ENCODE measurements at regions not wholly inside any gene's neighbourhood (a gene's known extent, or its start where the extent isn't known, plus 50 kb on each side); places are given as distances from the start of the nearest gene placed in this dataset.

DNA sequence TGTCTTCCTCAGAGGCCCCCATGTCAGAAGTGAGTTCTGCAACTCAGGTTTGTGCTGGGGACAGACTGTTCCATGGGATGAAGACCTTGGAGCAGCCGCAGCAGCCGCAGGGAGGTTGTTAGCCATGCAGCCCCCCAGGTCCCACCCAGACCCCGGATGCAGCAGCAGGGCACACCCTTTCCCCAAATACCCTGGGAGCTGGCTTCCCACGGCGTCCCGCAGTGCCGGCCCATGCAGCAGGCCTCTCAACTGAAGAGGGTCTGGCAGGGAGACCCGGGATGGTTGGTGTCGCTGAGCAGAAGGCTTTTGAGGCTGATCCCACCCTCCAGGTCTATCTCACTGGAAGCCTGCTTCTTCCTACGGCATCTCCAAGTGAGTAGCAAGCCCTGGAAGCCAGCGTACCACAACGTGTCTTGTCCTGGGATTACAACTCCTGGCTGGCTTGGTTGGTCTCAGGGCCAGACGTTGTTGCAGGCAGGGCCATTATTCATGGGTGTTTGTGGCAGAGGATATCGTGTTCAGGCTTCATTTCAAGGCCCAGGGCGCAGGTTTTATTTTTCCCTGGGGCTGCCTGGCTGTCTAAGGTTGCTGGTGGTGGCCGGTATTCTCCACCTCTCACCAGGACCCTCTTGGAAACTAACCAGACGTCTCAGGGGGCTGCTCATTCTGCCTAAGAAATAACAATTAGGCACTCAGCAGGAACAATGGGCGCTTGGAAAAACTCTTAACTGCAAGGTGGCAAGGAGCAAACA is 223.2 kb downstream of the C16orf95 start:
- Mint-ChIP-seq H3K27me3 (peaks cover 4% of the 10 kb centered on the region in 2 donors), H3K27ac (no peak overlapping the region), H3K9me3 (no peaks in the 10 kb centered on the region), H3K36me3 (no peaks in the 10 kb centered on the region), H3K4me3 (no peak overlapping the region), H3K4me1 (no peaks in the 10 kb centered on the region)
- H3K27me3 ChIP-seq (ENCODE audit: insufficient read depth, low read length): no peaks in the 10 kb centered on the region
- no peak overlapping the region for H3K27ac ChIP-seq (ENCODE audit: low read depth, low read length)
- H3K9me3 ChIP-seq (ENCODE audit: control insufficient read depth in 1 of 2, low read length in 2 of 2): no peaks in the 10 kb centered on the region
- DNase-seq: no peak
- ChIA-PET POLR2A (ENCODE audit: partially characterized antibody) (no interaction called here), CTCF (ENCODE audit: partially characterized antibody) (no interaction called here)
- H3K4me1 ChIP-seq (ENCODE audit: insufficient read depth, low read length): no peaks in the 10 kb centered on the region
- intact Hi-C loops (cut with micrococcal nuclease): no loop called here
- H3K36me3 ChIP-seq (ENCODE audit: insufficient read depth, low read length): no peaks in the 10 kb centered on the region
- no peak overlapping the region for H3K4me3 ChIP-seq (ENCODE audit: low read length in 2 of 2)

DNA sequence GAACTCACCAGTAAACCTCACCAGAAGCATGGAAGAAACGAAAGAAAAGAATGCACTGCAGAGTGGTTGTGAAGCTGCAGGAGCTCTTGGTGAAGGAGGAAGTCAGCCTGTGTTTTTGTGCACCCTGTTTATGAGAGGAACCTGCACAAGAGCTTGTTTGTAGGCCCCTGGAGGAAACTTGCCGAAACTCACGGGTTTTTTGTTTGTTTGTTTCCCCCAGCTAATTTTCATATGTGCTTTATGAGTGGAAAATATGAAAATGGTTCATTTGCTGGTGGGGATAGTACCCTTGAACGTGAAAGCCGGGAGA is 222.7 kb downstream of the C16orf95 start:
- Histone ChIP-seq H3K4me1 (ENCODE audit: insufficient read depth, low read length) (no peaks in the 10 kb centered on the region), H3K9me3 (ENCODE audit: control insufficient read depth in 1 of 2, low read length in 2 of 2) (no peaks in the 10 kb centered on the region), H3K36me3 (ENCODE audit: insufficient read depth, low read length) (no peaks in the 10 kb centered on the region), H3K27me3 (ENCODE audit: insufficient read depth, low read length) (no peaks in the 10 kb centered on the region), H3K27ac (ENCODE audit: low read depth, low read length) (no peak overlapping the region), H3K4me3 (ENCODE audit: low read length in 2 of 2) (no peak overlapping the region)
- Mint-ChIP-seq H3K9me3 (no peaks in the 10 kb centered on the region), H3K4me3 (no peak overlapping the region), H3K27ac (no peak overlapping the region), H3K27me3 (peaks cover 4% of the 10 kb centered on the region in 2 donors), H3K4me1 (no peaks in the 10 kb centered on the region), H3K36me3 (no peaks in the 10 kb centered on the region)
- DNase-seq: no peak
- ChIA-PET POLR2A (ENCODE audit: partially characterized antibody) (no interaction called here), CTCF (ENCODE audit: partially characterized antibody) (no interaction called here)
- intact Hi-C loops (cut with micrococcal nuclease): no loop called here

DNA sequence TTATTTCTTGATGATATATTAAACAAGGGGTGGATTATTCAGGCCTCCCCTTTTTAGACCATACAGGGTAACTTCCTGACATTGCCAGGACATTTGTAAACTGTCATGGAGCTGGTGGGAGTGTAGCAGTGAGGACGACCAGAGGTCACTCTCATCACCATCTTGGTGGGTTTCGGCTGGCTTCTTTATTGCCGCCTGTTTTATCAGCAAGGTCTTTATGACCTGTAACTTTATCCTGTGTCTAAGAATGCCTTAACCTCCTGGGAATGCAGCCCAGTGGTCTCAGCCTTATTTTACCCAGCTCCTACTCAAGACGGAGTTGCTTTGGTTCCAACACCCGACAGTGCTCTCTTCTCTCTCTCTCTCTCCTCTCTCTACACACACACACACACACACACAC is 221.9 kb downstream of the C16orf95 start:
- intact Hi-C loops (cut with micrococcal nuclease): no loop called here

DNA sequence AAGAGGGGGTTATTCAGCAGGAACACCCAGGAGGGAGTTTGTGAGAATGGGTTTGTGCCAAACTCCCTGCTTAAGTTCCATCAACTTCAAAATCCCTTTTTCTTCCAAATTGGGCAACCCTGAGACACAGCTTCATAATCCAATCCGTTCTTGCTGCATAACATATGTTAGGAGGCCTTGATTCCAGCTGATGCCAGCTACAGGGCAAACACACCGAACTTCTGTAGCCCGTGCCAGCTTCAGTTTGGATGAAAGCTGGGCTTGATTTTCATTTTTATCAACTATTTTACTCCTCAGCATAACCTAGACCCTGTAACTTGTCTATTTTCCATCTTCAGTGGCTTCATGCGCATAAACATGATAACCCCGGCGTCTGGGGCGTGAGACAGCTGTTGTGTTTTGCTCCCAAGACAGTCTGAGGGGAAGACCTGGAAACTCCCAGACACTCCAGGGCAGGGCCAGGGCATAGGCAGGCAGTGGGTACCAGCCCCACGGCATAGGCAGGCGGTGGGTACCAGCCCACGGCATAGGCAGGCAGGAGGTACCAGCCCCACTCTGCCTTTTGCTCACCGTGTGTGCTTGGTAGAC is 220.4 kb downstream of the C16orf95 start:
- Histone ChIP-seq H3K27ac (ENCODE audit: low read depth, low read length) (no peak overlapping the region), H3K4me1 (ENCODE audit: insufficient read depth, low read length) (no peaks in the 10 kb centered on the region), H3K4me3 (ENCODE audit: low read length in 2 of 2) (no peak overlapping the region), H3K9me3 (ENCODE audit: control insufficient read depth in 1 of 2, low read length in 2 of 2) (no peaks in the 10 kb centered on the region), H3K27me3 (ENCODE audit: insufficient read depth, low read length) (no peaks in the 10 kb centered on the region), H3K36me3 (ENCODE audit: insufficient read depth, low read length) (no peaks in the 10 kb centered on the region)
- no peaks in the 10 kb centered on the region for H3K36me3 Mint-ChIP-seq
- peaks cover 3 to 6% of the 10 kb centered on the region in 2 donors for H3K27me3 Mint-ChIP-seq
- no peak for DNase-seq
- CTCF ChIA-PET (ENCODE audit: partially characterized antibody): no interaction called here
- H3K4me1 Mint-ChIP-seq: no peaks in the 10 kb centered on the region
- no peaks in the 10 kb centered on the region for H3K9me3 Mint-ChIP-seq
- intact Hi-C loops (cut with micrococcal nuclease): no loop called here
- H3K4me3 Mint-ChIP-seq: no peak overlapping the region
- POLR2A ChIA-PET (ENCODE audit: partially characterized antibody): interaction anchor here (0.6 kb wide), 1 partner anchor 22 kb away, joined by 3 read pairs; no protein-coding TSS in a partner anchor
- H3K27ac Mint-ChIP-seq: no peak overlapping the region

More for the DNA sequence above, 221.9 kb downstream of the C16orf95 start:
- Mint-ChIP-seq H3K9me3 (no peaks in the 10 kb centered on the region), H3K27me3 (peaks cover 4% of the 10 kb centered on the region in 2 donors), H3K36me3 (no peaks in the 10 kb centered on the region), H3K4me3 (no peak overlapping the region), H3K4me1 (no peaks in the 10 kb centered on the region), H3K27ac (no peak overlapping the region)
- no peaks in the 10 kb centered on the region for H3K9me3 ChIP-seq (ENCODE audit: control insufficient read depth in 1 of 2, low read length in 2 of 2)
- no peak for DNase-seq
- CTCF ChIA-PET (ENCODE audit: partially characterized antibody): no interaction called here
- no peaks in the 10 kb centered on the region for H3K4me1 ChIP-seq (ENCODE audit: insufficient read depth, low read length)
- POLR2A ChIA-PET (ENCODE audit: partially characterized antibody): no interaction called here
- no peaks in the 10 kb centered on the region for H3K36me3 ChIP-seq (ENCODE audit: insufficient read depth, low read length)
- no peak overlapping the region for H3K27ac ChIP-seq (ENCODE audit: low read depth, low read length)
- H3K27me3 ChIP-seq (ENCODE audit: insufficient read depth, low read length): no peaks in the 10 kb centered on the region
- no peak overlapping the region for H3K4me3 ChIP-seq (ENCODE audit: low read length in 2 of 2)

DNA sequence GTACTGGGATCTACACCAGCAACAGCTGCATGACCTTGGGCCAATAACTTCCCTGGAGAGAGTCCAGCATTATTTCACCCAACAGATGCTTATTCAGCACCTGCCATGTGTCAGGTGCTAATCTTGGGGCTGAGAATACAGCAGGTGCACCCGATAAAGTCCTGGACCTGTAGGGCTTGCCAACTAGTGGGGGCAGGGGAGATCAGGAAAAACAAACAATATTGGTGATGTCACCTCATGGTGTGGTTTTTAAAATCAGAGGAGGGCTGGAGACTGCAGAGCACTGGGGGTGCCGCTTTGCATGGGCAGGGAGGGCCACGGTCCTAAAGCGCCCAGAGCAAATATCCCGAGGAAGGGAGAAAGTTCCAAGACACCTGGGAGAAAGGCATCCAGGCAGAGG is 218.8 kb downstream of the C16orf95 start:
- no peaks in the 10 kb centered on the region for H3K36me3 ChIP-seq (ENCODE audit: insufficient read depth, low read length)
- no peak overlapping the region for H3K4me3 ChIP-seq (ENCODE audit: low read length in 2 of 2)
- Mint-ChIP-seq H3K4me1 (no peaks in the 10 kb centered on the region), H3K9me3 (peaks cover 0 to 2% (median 0%) of the 10 kb centered on the region in 8 donors), H3K27ac (no peak overlapping the region), H3K36me3 (no peaks in the 10 kb centered on the region), H3K4me3 (no peak overlapping the region), H3K27me3 (peaks cover 3 to 6% of the 10 kb centered on the region in 2 donors)
- no peaks in the 10 kb centered on the region for H3K9me3 ChIP-seq (ENCODE audit: control insufficient read depth in 1 of 2, low read length in 2 of 2)
- POLR2A ChIA-PET (ENCODE audit: partially characterized antibody): no interaction called here
- DNase-seq: no peak
- no peaks in the 10 kb centered on the region for H3K4me1 ChIP-seq (ENCODE audit: insufficient read depth, low read length)
- CTCF ChIA-PET (ENCODE audit: partially characterized antibody): no interaction called here
- no peak overlapping the region for H3K27ac ChIP-seq (ENCODE audit: low read depth, low read length)
- intact Hi-C loops (cut with micrococcal nuclease): no loop called here
- H3K27me3 ChIP-seq (ENCODE audit: insufficient read depth, low read length): no peaks in the 10 kb centered on the region

DNA sequence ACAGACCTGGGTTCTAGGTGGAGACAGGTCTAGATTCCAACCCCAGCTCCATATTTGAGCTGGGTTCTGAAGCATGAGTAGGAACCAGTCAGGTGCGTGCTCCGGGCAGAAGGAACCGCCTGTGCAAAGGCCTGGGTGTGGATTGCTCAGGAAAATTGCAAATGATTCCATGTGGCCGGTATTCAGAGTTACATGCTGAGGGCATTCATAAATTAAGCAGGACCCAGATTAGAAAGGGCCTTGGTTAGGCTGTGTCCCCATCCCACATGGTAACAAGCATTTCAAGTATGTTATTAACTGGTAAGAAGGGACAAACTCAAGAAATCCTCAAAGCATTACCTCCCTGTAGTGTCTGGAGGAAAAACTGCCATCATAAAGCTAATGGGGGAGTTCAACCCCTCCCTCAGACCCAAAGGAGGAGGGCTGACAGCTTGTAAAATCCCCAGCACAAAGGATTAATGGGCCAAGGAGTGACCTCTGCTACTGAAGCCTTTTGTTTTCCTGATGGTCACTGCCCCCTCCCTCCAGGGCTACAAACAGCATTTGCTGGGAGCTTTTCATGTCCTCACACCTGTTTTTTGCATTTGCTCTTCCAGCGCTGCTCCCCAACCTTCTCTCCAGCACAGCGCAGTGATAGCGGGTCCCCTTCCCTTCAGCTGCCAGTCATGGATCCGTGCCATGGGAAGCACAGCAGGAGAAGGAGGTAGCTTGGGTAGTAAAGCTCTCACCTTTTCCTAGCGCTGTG is 218.0 kb downstream of the C16orf95 start:
- ChIA-PET POLR2A (ENCODE audit: partially characterized antibody) (no interaction called here), CTCF (ENCODE audit: partially characterized antibody) (no interaction called here)
- Histone ChIP-seq H3K36me3 (ENCODE audit: insufficient read depth, low read length) (no peaks in the 10 kb centered on the region), H3K4me3 (ENCODE audit: low read length in 2 of 2) (no peak overlapping the region), H3K27ac (ENCODE audit: low read depth, low read length) (no peak overlapping the region), H3K4me1 (ENCODE audit: insufficient read depth, low read length) (no peaks in the 10 kb centered on the region), H3K27me3 (ENCODE audit: insufficient read depth, low read length) (no peaks in the 10 kb centered on the region), H3K9me3 (ENCODE audit: control insufficient read depth in 1 of 2, low read length in 2 of 2) (no peaks in the 10 kb centered on the region)
- H3K27me3 Mint-ChIP-seq: peaks cover 3 to 6% of the 10 kb centered on the region in 2 donors
- peaks cover 0 to 5% (median 0%) of the 10 kb centered on the region in 8 donors for H3K9me3 Mint-ChIP-seq
- H3K4me1 Mint-ChIP-seq: no peaks in the 10 kb centered on the region
- H3K4me3 Mint-ChIP-seq: no peak overlapping the region
- no peak overlapping the region for H3K27ac Mint-ChIP-seq
- no peak for DNase-seq
- H3K36me3 Mint-ChIP-seq: no peaks in the 10 kb centered on the region
- intact Hi-C loops (cut with micrococcal nuclease): no loop called here

DNA sequence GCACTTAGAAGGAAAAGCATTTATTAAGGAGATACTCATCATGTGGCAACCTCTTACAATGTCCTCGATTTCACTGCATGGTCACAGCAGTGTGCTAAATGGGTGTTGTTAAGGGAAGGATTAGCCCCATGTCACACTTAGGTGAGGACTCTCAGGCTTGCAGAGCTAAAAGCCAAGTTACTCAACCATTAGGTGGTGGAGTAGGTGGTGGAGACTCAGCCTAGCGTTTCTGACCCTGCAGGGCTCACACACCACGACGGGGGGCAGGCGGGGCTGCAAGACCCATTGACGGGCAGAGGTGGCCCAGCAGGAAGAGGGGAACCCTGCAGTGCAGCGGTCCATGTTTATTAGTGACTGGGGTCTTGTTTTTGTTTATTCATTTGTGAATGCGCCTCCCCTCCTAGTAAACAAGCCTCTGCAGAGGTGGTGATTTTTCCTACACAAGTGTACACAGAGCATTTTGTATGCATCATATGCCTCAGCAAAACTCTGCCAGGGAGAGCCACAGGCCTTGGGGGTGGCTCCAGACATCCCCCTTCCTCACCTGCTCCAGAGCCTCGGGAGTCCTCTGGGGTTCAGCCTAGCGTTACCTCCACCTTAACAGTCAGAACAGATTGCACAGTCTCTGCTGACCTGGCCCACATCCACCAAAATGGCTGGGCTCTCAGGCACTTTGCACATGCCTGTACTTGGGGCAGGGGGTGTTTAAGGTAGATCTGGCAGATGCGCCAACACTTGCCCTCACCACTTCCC is 216.7 kb downstream of the C16orf95 start:
- DNase-seq: no peak
- H3K36me3 ChIP-seq (ENCODE audit: insufficient read depth, low read length): no peaks in the 10 kb centered on the region
- no peaks in the 10 kb centered on the region for H3K4me1 ChIP-seq (ENCODE audit: insufficient read depth, low read length)
- no peaks in the 10 kb centered on the region for H3K27me3 ChIP-seq (ENCODE audit: insufficient read depth, low read length)
- Mint-ChIP-seq H3K4me1 (no peaks in the 10 kb centered on the region), H3K4me3 (no peak overlapping the region), H3K9me3 (peaks cover 0 to 11% (median 0%) of the 10 kb centered on the region in 8 donors), H3K27ac (no peak overlapping the region), H3K36me3 (no peaks in the 10 kb centered on the region), H3K27me3 (peaks cover 3 to 6% of the 10 kb centered on the region in 2 donors)
- no peak overlapping the region for H3K27ac ChIP-seq (ENCODE audit: low read depth, low read length)
- intact Hi-C loops (cut with micrococcal nuclease): no loop called here
- no peaks in the 10 kb centered on the region for H3K9me3 ChIP-seq (ENCODE audit: control insufficient read depth in 1 of 2, low read length in 2 of 2)
- ChIA-PET CTCF (ENCODE audit: partially characterized antibody) (no interaction called here), POLR2A (ENCODE audit: partially characterized antibody) (no interaction called here)
- H3K4me3 ChIP-seq (ENCODE audit: low read length in 2 of 2): no peak overlapping the region

Data from CD4-positive, alpha-beta memory T cell (primary cell).